Loucy (cell line): ENCODE measurements at regions not wholly inside any gene's neighbourhood (a gene's known extent, or its start where the extent isn't known, plus 50 kb on each side); places are given as distances from the start of the nearest gene placed in this dataset.

Experiments
- H2AFZ ChIP-seq: fragments of 200-600 bp; sonication (generic); 2 replicates; pipeline ENCODE4 v1.6.0; 2016; ENCODE audit warnings: antibody characterized with exemption, mild to moderate bottlenecking, low read length, moderate library complexity
- H3F3A ChIP-seq: fragments of 200-600 bp; 2 replicates; pipeline ENCODE4 v1.6.0; 2016; ENCODE audit warnings: antibody characterized with exemption, low read depth, mild to moderate bottlenecking
- H3K27me3 ChIP-seq: fragments of 200-600 bp; sonication (generic); 2 replicates; pipeline ENCODE4 v1.6.1; 2014; ENCODE audit warnings: low read length, mild to moderate bottlenecking; ENCODE audit not compliant: insufficient read depth, poor library complexity, severe bottlenecking
- H3K36me3 ChIP-seq: fragments of 200-600 bp; sonication (generic); 2 replicates; pipeline ENCODE4 v1.6.1; 2016; ENCODE audit warnings: low read length; ENCODE audit not compliant: insufficient read depth
- H3K4me1 ChIP-seq: fragments of 200-600 bp; sonication (generic); 2 replicates; pipeline ENCODE4 v1.5.1; 2014; ENCODE audit warnings: low read length, mild to moderate bottlenecking; ENCODE audit not compliant: insufficient read depth, poor library complexity, severe bottlenecking
- H3K4me2 ChIP-seq: fragments of 200-600 bp; sonication (generic); 2 replicates; pipeline ENCODE4 v1.6.0; 2014; ENCODE audit warnings: antibody characterized with exemption, low read length, low read depth, mild to moderate bottlenecking; ENCODE audit not compliant: poor library complexity, severe bottlenecking
- H3K4me3 ChIP-seq: fragments of 200-600 bp; sonication (generic); 2 replicates; pipeline ENCODE4 v1.5.1; 2014; ENCODE audit warnings: low read length, mild to moderate bottlenecking, mixed read lengths; ENCODE audit not compliant: poor library complexity, severe bottlenecking
- H3K79me2 ChIP-seq: fragments of 200-600 bp; sonication (generic); 2 replicates; pipeline ENCODE4 v1.6.1; 2014; ENCODE audit warnings: low read length; ENCODE audit not compliant: insufficient read depth
- H3K9ac ChIP-seq: fragments of 200-600 bp; sonication (generic); 2 replicates; pipeline ENCODE4 v1.6.0; 2014; ENCODE audit warnings: mild to moderate bottlenecking, low read depth, low read length, moderate library complexity; ENCODE audit not compliant: poor library complexity, severe bottlenecking
- H3K9me2 ChIP-seq: fragments of 200-600 bp; sonication (generic); replicated peaks from 2 replicates; pipeline ENCODE4 v1.6.1; 2016; ENCODE audit warnings: low read depth, low read length, mixed read lengths
- H3K9me3 ChIP-seq: fragments of 200-600 bp; sonication (generic); 2 replicates; pipeline ENCODE4 v1.6.1; 2014; ENCODE audit warnings: mild to moderate bottlenecking, antibody characterized with exemption, low read length, low read depth; ENCODE audit not compliant: insufficient read depth
- H4K20me1 ChIP-seq: fragments of 200-600 bp; sonication (generic); 2 replicates; pipeline ENCODE4 v1.6.0; 2014; ENCODE audit warnings: antibody characterized with exemption, low read length, mild to moderate bottlenecking; ENCODE audit not compliant: insufficient read depth, poor library complexity, severe bottlenecking
- CTCF ChIP-seq: fragments of 200-600 bp; sonication (generic); conservative IDR thresholded peaks from 2 replicates; pipeline ENCODE4 v1.5.1; 2014; ENCODE audit warnings: mild to moderate bottlenecking, antibody characterized with exemption, low read length
- EZH2phosphoT487 ChIP-seq: fragments of 200-600 bp; IDR thresholded peaks from 2 replicates; pipeline ENCODE4 v1.6.1; 2018; ENCODE audit warnings: antibody characterized with exemption, mild to moderate bottlenecking, moderate library complexity, borderline replicate concordance

DNA sequence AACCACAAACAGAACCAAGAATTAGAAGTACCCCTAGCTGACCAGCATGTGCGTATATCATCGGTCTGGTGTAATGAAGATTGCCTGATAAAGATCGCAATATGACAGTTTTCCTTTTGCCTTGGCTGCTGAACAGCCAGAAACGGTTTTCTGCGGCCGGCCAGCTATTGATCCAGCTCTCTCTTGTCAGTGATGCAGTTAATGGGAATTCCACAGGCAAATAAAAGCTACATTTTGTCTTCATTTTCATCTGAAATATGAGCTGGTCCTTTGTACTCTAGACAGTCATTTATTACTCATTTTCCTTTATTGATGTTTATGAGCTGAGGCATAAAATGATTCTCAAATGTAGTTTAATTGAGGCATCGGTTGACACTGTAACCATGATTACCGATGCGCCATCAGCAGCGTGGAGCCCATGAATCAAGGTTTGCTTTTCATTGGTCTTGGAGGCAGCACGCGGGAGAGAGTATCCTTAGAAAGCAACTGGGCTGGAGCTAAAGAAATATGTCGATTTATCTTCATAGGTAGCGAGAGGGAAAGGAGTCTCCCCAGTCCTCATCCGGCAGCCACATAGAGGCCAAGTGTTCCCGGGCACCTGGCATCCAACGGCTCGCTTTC lies 535.2 kb downstream of the GALR1 start:
- no peaks in the 10 kb centered on the region for H3K9me3 ChIP-seq
- no peak overlapping the region for H3K4me2 ChIP-seq
- no peaks in the 10 kb centered on the region for H3K9me2 ChIP-seq
- H4K20me1 ChIP-seq: no peaks in the 10 kb centered on the region
- no peak for TF ChIP-seq EZH2phosphoT487
- TF ChIP-seq CTCF: no peak
- H3K4me3 ChIP-seq: no peak overlapping the region
- H2AFZ ChIP-seq: no peak overlapping the region
- H3K79me2 ChIP-seq: no peaks in the 10 kb centered on the region
- no peaks in the 10 kb centered on the region for H3F3A ChIP-seq
- H3K4me1 ChIP-seq: no peaks in the 10 kb centered on the region
- H3K36me3 ChIP-seq: no peaks in the 10 kb centered on the region
- H3K27me3 ChIP-seq: no peaks in the 10 kb centered on the region
- no peak overlapping the region for H3K9ac ChIP-seq

DNA sequence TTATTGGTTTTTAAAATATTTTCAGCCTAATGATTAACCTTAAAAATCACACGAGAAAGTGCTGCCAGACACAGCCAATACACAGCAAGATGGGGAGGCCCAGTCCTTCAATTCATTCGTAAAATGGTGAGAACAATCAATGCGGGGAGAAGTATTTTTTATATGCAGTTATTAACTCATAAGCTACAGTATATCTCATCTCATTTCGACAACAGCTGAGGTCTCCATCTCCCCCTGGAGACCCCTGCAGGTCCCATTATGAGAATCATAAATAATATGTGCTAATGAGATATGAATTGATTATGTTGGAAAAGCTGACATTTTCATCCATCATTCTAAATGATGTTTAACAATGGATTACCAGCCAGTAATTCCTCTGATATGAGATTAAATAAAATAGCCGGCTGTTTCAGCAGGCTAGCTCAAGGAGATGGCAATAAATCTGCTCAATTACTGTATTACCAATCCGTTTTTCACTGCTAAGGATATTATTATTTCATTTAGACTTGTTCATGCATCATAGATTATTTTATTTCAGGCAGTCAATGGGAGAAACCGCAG lies 535.8 kb downstream of the GALR1 start:
- Histone ChIP-seq H4K20me1 (no peaks in the 10 kb centered on the region), H3K36me3 (no peaks in the 10 kb centered on the region), H3K27me3 (no peaks in the 10 kb centered on the region), H3K79me2 (no peaks in the 10 kb centered on the region), H3K4me2 (no peak overlapping the region), H3K9ac (no peak overlapping the region), H2AFZ (no peak overlapping the region), H3K4me3 (no peak overlapping the region), H3F3A (no peaks in the 10 kb centered on the region), H3K4me1 (no peaks in the 10 kb centered on the region), H3K9me2 (no peaks in the 10 kb centered on the region), H3K9me3 (no peaks in the 10 kb centered on the region)
- TF ChIP-seq CTCF: no peak
- TF ChIP-seq EZH2phosphoT487: no peak

DNA sequence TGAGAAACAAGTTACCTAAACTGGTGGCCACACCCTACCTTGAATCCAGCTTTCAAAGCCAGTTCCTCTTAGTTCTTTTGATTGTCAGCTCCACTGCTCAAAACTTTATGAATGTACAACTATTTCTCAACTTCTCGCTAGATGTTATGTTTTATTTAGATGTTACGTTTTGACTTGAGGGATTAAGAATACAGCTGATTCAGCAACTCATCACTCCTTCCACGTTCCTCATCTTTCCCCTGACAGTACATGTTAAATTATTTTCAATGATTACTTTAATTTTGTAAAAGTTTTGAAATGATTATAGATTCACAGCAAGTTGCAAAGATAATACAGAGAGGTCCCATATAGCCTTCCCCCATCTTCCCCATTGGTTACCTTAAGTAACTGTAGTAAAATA lies 553.4 kb downstream of the GALR1 start:
- Histone ChIP-seq H3K9me3 (no peaks in the 10 kb centered on the region), H3K36me3 (no peaks in the 10 kb centered on the region), H2AFZ (no peak overlapping the region), H3K79me2 (no peaks in the 10 kb centered on the region), H3K9me2 (no peaks in the 10 kb centered on the region), H3K4me2 (no peak overlapping the region), H3F3A (no peaks in the 10 kb centered on the region), H3K27me3 (no peaks in the 10 kb centered on the region), H3K9ac (no peak overlapping the region), H4K20me1 (no peaks in the 10 kb centered on the region), H3K4me3 (no peak overlapping the region), H3K4me1 (no peaks in the 10 kb centered on the region)
- TF ChIP-seq CTCF (no peak), EZH2phosphoT487 (no peak)
